HG03025 (cell line): ENCODE measurements at regions not wholly inside any gene's neighbourhood (a gene's known extent, or its start where the extent isn't known, plus 50 kb on each side); places are given as distances from the start of the nearest gene placed in this dataset.
A peak's percentile ranks its signal among the peaks of the same experiment; 100 is the strongest.

Experiments
- ATAC-seq: cut with Tn5 transposase; IDR thresholded peaks from one replicate; pipeline ENCODE4 v1.9.1; 2021; ENCODE audit warnings: mild to moderate bottlenecking, moderate library complexity; ENCODE audit not compliant: unreplicated experiment, low FRiP score

- ATAC-seq: no peak
These were observed 1598.7 kb upstream of the ACVR2A start for GRCh38 chr2:146246002-146246735.

GRCh38 chr2:146244830-146245229, 1600.0 kb upstream of the ACVR2A start:
- ATAC-seq: no peak

- no peak for ATAC-seq
These were observed 1600.7 kb upstream of the ACVR2A start for GRCh38 chr2:146244131-146244530.

- ATAC-seq: no peak
These were observed 1603.8 kb upstream of the ACVR2A start for GRCh38 chr2:146241023-146241422.

- no peak for ATAC-seq
These were observed 1604.4 kb upstream of the ACVR2A start for GRCh38 chr2:146240391-146240790.

GRCh38 chr2:146239392-146240135, 1605.3 kb upstream of the ACVR2A start:
- no peak for ATAC-seq

GRCh38 chr2:146238254-146238966, 1606.4 kb upstream of the ACVR2A start:
- no peak for ATAC-seq

GRCh38 chr2:146235158-146235557, 1609.7 kb upstream of the ACVR2A start:
- ATAC-seq: no peak

GRCh38 chr2:146229508-146230155, 1615.2 kb upstream of the ACVR2A start:
- no peak for ATAC-seq

GRCh38 chr2:146228466-146229058, 1616.3 kb upstream of the ACVR2A start:
- peak; percentile 68 for ATAC-seq

- ATAC-seq: no peak
These were observed 1616.8 kb upstream of the ACVR2A start for GRCh38 chr2:146228020-146228393.

- ATAC-seq: no peak
These were observed 1617.4 kb upstream of the ACVR2A start for GRCh38 chr2:146227152-146228019.

GRCh38 chr2:146226077-146226476, 1618.8 kb upstream of the ACVR2A start:
- no peak for ATAC-seq

GRCh38 chr2:146221826-146222225, 1623.0 kb upstream of the ACVR2A start:
- no peak for ATAC-seq

GRCh38 chr2:146220957-146221356, 1623.9 kb upstream of the ACVR2A start:
- no peak for ATAC-seq

- ATAC-seq: no peak
These were observed 1630.4 kb upstream of the ACVR2A start for GRCh38 chr2:146214394-146214929.

GRCh38 chr2:146213674-146214073, 1631.2 kb upstream of the ACVR2A start:
- no peak for ATAC-seq

GRCh38 chr2:146212602-146213001, 1632.2 kb upstream of the ACVR2A start:
- no peak for ATAC-seq

- no peak for ATAC-seq
These were observed 1635.0 kb upstream of the ACVR2A start for GRCh38 chr2:146209842-146210275.
